ENCODE measurements at regions not wholly inside any gene's neighbourhood (a gene's known extent, or its start where the extent isn't known, plus 50 kb on each side); places are given as distances from the start of the nearest gene placed in this dataset.

GRCh38 chr3:135440233-135440632 lies 525.3 kb upstream of the PPP2R3A start:
- ATAC-seq = no peak
- H3K4me3 ChIP-seq = no peak overlapping the region
- no peak overlapping the region for H3K27ac ChIP-seq
- no peaks in the 10 kb centered on the region for H3K27me3 ChIP-seq
- H3K9me3 ChIP-seq = no peaks in the 10 kb centered on the region
- no peaks in the 10 kb centered on the region for H3K4me1 ChIP-seq
- TF ChIP-seq CTCF (IDR thresholded peaks at IDR 0.05) (no peak), POLR2A (IDR thresholded peaks at IDR 0.05) (no peak), POLR2AphosphoS5 (IDR thresholded peaks at IDR 0.05) (no peak)
- no peaks in the 10 kb centered on the region for H3K36me3 ChIP-seq

GRCh38 chr3:135440746-135441145 lies 524.8 kb upstream of the PPP2R3A start:
- no peak for ATAC-seq
- no peaks in the 10 kb centered on the region for H3K9me3 ChIP-seq
- H3K27ac ChIP-seq = no peak overlapping the region
- H3K4me3 ChIP-seq = no peak overlapping the region
- TF ChIP-seq POLR2A (IDR thresholded peaks at IDR 0.05) = no peak
- no peak for TF ChIP-seq POLR2AphosphoS5 (IDR thresholded peaks at IDR 0.05)
- TF ChIP-seq CTCF (IDR thresholded peaks at IDR 0.05) = no peak
- TF ChIP-seq EP300 (IDR thresholded peaks at IDR 0.05) = no peak
- no peaks in the 10 kb centered on the region for H3K27me3 ChIP-seq
- no peaks in the 10 kb centered on the region for H3K4me1 ChIP-seq
- WGBS, 2 donors (ENCODE audit: low coverage in 1 of 2) = 27 to 29% methylated on average over 3 to 4 of the region's 4 CpGs
- H3K36me3 ChIP-seq = no peaks in the 10 kb centered on the region

GRCh38 chr3:135444058-135444457 lies 521.5 kb upstream of the PPP2R3A start:
- WGBS, 2 donors (ENCODE audit: low coverage in 1 of 2) = 39 to 43% methylated on average over 3 to 4 of the region's 5 CpGs
- Histone ChIP-seq H3K4me3 (no peak overlapping the region), H3K9me3 (no peaks in the 10 kb centered on the region), H3K4me1 (no peaks in the 10 kb centered on the region), H3K27me3 (no peaks in the 10 kb centered on the region), H3K27ac (no peak overlapping the region), H3K36me3 (no peaks in the 10 kb centered on the region)
- no peak for TF ChIP-seq POLR2AphosphoS5 (IDR thresholded peaks at IDR 0.05)
- no peak for TF ChIP-seq CTCF (IDR thresholded peaks at IDR 0.05)
- TF ChIP-seq POLR2A (IDR thresholded peaks at IDR 0.05) = no peak
- TF ChIP-seq EP300 (IDR thresholded peaks at IDR 0.05) = no peak
- ATAC-seq = no peak

GRCh38 chr3:135447483-135447882 lies 518.0 kb upstream of the PPP2R3A start:
- no peak overlapping the region for H3K27ac ChIP-seq
- ATAC-seq = no peak
- no peaks in the 10 kb centered on the region for H3K9me3 ChIP-seq
- H3K36me3 ChIP-seq = no peaks in the 10 kb centered on the region
- no peaks in the 10 kb centered on the region for H3K4me1 ChIP-seq
- TF ChIP-seq CTCF (IDR thresholded peaks at IDR 0.05) (no peak), POLR2A (IDR thresholded peaks at IDR 0.05) (no peak), POLR2AphosphoS5 (IDR thresholded peaks at IDR 0.05) (no peak)
- H3K27me3 ChIP-seq = peaks cover 10% of the 10 kb centered on the region
- WGBS, 2 donors (ENCODE audit: low coverage in 1 of 2) = 76 to 80% methylated on average over 2 of the region's 3 CpGs
- H3K4me3 ChIP-seq = no peak overlapping the region

DNA sequence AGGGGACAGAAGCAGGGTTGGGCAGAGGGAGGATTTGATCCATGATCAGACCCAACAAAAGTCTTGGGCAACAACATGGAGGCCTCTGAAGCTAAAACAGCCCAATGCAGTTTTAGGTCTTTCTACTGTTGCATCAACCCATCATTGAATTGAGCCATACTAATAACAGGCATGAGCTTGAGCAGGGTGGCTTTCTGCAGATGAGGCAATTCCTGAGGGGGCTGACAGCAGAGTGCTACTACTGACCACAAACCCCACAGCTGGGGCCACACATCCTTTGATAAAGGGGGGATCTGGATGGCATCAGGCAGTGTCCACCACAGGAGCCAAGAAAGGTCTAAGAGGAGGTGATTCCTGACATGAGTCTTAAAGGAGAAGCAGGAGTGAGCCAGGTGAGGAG lies 517.0 kb upstream of the PPP2R3A start:
- Histone ChIP-seq H3K4me1 (no peaks in the 10 kb centered on the region), H3K27me3 (peaks cover 10% of the 10 kb centered on the region), H3K27ac (no peak overlapping the region), H3K36me3 (no peaks in the 10 kb centered on the region), H3K9me3 (no peaks in the 10 kb centered on the region), H3K4me3 (no peak overlapping the region)
- no peak for ATAC-seq
- no peak for TF ChIP-seq POLR2AphosphoS5 (IDR thresholded peaks at IDR 0.05)
- TF ChIP-seq POLR2A (IDR thresholded peaks at IDR 0.05) = no peak
- no peak for TF ChIP-seq CTCF (IDR thresholded peaks at IDR 0.05)
- TF ChIP-seq EP300 (IDR thresholded peaks at IDR 0.05) = no peak

All from gastroesophageal sphincter (tissue), 4 donors.